ENCODE measurements at regions not wholly inside any gene's neighbourhood (a gene's known extent, or its start where the extent isn't known, plus 50 kb on each side); places are given as distances from the start of the nearest gene placed in this dataset.
A peak's percentile ranks its signal among the peaks of the same experiment; 100 is the strongest.

DNA sequence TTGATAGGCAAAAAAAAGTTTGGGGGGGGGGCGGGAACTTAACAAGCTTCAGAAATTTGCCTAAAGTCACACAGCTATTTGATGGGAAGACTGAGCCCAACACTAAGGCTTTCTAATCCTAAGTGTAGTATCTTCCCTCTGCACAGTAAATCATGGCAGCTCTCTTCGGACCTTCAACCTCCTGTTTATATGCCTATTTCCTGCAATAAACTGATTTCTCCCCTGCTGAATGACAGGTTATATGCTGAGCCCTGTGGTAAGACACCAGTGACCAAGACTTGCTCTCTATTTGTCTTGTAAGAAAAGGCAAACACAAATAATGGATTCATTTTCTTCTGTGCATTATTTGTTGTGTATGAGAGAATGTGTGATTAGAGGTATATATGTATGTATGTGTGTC lies 355.8 kb upstream of the ARRDC4 start:
- ATAC-seq (no peak), DNase-seq (ENCODE audit: low spot score) (no peak)
- Mint-ChIP-seq H3K9me3 (no peaks in the 10 kb centered on the region), H3K4me1 (peaks cover 3% of the 10 kb centered on the region), H3K27me3 (ENCODE audit: low read depth) (no peaks in the 10 kb centered on the region), H3K27ac (no peak overlapping the region), H3K4me3 (no peak overlapping the region), H3K36me3 (no peaks in the 10 kb centered on the region)
- ChIA-PET CTCF (interaction anchor here (1.6 kb wide), 1 partner anchor 294 kb away, joined by 5 read pairs; no protein-coding TSS in a partner anchor), POLR2A (interaction anchor here (0.6 kb wide), 1 partner anchor 201 kb away, joined by 5 read pairs; no protein-coding TSS in a partner anchor)
- TF ChIP-seq, protein P1, sequence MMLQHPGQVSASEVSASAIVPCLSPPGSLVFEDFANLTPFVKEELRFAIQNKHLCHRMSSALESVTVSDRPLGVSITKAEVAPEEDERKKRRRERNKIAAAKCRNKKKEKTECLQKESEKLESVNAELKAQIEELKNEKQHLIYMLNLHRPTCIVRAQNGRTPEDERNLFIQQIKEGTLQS (CRISPR knock-in tag; conservative IDR thresholded peaks at IDR 0.05): no peak
- TF ChIP-seq, protein P2, sequence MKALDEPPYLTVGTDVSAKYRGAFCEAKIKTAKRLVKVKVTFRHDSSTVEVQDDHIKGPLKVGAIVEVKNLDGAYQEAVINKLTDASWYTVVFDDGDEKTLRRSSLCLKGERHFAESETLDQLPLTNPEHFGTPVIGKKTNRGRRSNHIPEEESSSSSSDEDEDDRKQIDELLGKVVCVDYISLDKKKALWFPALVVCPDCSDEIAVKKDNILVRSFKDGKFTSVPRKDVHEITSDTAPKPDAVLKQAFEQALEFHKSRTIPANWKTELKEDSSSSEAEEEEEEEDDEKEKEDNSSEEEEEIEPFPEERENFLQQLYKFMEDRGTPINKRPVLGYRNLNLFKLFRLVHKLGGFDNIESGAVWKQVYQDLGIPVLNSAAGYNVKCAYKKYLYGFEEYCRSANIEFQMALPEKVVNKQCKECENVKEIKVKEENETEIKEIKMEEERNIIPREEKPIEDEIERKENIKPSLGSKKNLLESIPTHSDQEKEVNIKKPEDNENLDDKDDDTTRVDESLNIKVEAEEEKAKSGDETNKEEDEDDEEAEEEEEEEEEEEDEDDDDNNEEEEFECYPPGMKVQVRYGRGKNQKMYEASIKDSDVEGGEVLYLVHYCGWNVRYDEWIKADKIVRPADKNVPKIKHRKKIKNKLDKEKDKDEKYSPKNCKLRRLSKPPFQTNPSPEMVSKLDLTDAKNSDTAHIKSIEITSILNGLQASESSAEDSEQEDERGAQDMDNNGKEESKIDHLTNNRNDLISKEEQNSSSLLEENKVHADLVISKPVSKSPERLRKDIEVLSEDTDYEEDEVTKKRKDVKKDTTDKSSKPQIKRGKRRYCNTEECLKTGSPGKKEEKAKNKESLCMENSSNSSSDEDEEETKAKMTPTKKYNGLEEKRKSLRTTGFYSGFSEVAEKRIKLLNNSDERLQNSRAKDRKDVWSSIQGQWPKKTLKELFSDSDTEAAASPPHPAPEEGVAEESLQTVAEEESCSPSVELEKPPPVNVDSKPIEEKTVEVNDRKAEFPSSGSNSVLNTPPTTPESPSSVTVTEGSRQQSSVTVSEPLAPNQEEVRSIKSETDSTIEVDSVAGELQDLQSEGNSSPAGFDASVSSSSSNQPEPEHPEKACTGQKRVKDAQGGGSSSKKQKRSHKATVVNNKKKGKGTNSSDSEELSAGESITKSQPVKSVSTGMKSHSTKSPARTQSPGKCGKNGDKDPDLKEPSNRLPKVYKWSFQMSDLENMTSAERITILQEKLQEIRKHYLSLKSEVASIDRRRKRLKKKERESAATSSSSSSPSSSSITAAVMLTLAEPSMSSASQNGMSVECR (CRISPR knock-in tag; IDR thresholded peaks at IDR 0.05; ENCODE audit: borderline replicate concordance): no peak
- no peak for TF ChIP-seq GABPB1 (CRISPR knock-in tag; IDR thresholded peaks at IDR 0.05)
- TF ChIP-seq, protein P3, sequence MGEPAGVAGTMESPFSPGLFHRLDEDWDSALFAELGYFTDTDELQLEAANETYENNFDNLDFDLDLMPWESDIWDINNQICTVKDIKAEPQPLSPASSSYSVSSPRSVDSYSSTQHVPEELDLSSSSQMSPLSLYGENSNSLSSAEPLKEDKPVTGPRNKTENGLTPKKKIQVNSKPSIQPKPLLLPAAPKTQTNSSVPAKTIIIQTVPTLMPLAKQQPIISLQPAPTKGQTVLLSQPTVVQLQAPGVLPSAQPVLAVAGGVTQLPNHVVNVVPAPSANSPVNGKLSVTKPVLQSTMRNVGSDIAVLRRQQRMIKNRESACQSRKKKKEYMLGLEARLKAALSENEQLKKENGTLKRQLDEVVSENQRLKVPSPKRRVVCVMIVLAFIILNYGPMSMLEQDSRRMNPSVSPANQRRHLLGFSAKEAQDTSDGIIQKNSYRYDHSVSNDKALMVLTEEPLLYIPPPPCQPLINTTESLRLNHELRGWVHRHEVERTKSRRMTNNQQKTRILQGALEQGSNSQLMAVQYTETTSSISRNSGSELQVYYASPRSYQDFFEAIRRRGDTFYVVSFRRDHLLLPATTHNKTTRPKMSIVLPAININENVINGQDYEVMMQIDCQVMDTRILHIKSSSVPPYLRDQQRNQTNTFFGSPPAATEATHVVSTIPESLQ (CRISPR knock-in tag; IDR thresholded peaks at IDR 0.05): no peak

DNA sequence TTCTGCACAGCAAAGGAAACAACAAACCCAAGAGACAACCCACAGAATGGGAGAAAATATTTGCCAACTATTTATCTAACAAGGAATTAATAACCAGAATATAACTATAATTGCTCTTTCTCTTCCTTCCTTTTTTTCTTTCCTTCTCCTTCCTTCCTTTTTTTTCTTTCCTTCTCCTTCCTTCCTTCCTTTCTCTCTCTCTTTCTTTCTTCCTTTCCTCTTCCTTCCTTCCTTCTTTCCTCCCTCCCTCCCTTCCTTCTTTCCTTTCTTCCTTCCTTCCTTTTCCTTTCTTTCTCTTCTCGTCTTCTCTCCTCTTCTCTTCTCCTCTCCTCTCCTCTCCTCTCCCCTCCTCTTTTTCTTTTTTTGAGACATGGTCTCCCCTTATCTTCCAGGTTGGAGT lies 345.4 kb upstream of the ARRDC4 start:
- no peak overlapping the region for H3K4me3 Mint-ChIP-seq
- CTCF ChIA-PET: no interaction called here

DNA sequence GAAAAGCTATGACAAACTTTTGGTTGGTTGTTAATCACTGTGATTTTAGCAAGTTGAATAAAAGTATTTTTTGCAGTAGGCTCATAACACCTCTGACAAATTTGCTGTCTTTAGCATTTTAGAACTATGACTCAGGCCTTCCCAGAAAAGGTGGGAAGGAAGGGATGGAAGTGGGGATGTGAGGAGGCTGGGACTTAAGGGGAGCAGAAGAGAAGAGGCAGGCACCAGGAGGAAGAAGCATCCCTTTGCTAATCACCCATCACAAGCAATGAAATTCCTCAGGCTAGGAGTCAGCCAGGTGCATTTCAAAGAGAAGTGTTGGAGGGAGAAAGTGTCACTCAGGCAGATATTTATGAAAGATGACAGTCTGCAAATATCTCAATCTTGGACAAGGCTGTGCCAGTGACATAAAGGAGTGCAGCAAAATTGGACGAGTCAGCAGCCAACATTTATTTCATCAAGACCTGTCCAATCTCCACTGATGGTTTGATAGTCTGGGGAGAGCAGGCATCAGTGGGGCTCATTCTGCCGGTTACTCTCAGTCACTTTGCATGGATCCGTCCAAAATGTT lies 337.3 kb upstream of the ARRDC4 start:
- no peak for DNase-seq (ENCODE audit: low spot score)
- Mint-ChIP-seq H3K4me3 (no peak overlapping the region), H3K9me3 (0 out of 2 replicates have a peak, but pooled peaks cover 4% of the 10 kb centered on the region), H3K27ac (peak overlapping the region; percentile 34; the same call in 1 of the 2 replicates), H3K4me1 (peaks cover 8% of the 10 kb centered on the region), H3K27me3 (ENCODE audit: low read depth) (no peaks in the 10 kb centered on the region), H3K36me3 (no peaks in the 10 kb centered on the region)
- peak; percentile 86 for ATAC-seq
- POLR2A ChIA-PET: no interaction called here
- CTCF ChIA-PET: no interaction called here
- TF ChIP-seq, protein P4, sequence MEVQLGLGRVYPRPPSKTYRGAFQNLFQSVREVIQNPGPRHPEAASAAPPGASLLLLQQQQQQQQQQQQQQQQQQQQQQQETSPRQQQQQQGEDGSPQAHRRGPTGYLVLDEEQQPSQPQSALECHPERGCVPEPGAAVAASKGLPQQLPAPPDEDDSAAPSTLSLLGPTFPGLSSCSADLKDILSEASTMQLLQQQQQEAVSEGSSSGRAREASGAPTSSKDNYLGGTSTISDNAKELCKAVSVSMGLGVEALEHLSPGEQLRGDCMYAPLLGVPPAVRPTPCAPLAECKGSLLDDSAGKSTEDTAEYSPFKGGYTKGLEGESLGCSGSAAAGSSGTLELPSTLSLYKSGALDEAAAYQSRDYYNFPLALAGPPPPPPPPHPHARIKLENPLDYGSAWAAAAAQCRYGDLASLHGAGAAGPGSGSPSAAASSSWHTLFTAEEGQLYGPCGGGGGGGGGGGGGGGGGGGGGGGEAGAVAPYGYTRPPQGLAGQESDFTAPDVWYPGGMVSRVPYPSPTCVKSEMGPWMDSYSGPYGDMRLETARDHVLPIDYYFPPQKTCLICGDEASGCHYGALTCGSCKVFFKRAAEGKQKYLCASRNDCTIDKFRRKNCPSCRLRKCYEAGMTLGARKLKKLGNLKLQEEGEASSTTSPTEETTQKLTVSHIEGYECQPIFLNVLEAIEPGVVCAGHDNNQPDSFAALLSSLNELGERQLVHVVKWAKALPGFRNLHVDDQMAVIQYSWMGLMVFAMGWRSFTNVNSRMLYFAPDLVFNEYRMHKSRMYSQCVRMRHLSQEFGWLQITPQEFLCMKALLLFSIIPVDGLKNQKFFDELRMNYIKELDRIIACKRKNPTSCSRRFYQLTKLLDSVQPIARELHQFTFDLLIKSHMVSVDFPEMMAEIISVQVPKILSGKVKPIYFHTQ (CRISPR knock-in tag; IDR thresholded peaks at IDR 0.05): no peak
- no peak for TF ChIP-seq PRRX2 (CRISPR knock-in tag; IDR thresholded peaks at IDR 0.05)
- TF ChIP-seq, protein P1 (CRISPR knock-in tag; conservative IDR thresholded peaks at IDR 0.05): no peak
- TF ChIP-seq ZNF219 (CRISPR knock-in tag; IDR thresholded peaks at IDR 0.05; ENCODE audit: borderline replicate concordance): no peak
- TF ChIP-seq, protein P3 (CRISPR knock-in tag; IDR thresholded peaks at IDR 0.05): no peak
- TF ChIP-seq SP1 (CRISPR knock-in tag; conservative IDR thresholded peaks at IDR 0.05): no peak
- no peak for TF ChIP-seq IRF2 (CRISPR knock-in tag; IDR thresholded peaks at IDR 0.05; ENCODE audit: borderline replicate concordance, low read depth)
- TF ChIP-seq ZNF671 (CRISPR knock-in tag; IDR thresholded peaks at IDR 0.05): no peak
- TF ChIP-seq, protein P5, sequence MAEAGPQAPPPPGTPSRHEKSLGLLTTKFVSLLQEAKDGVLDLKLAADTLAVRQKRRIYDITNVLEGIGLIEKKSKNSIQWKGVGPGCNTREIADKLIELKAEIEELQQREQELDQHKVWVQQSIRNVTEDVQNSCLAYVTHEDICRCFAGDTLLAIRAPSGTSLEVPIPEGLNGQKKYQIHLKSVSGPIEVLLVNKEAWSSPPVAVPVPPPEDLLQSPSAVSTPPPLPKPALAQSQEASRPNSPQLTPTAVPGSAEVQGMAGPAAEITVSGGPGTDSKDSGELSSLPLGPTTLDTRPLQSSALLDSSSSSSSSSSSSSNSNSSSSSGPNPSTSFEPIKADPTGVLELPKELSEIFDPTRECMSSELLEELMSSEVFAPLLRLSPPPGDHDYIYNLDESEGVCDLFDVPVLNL (CRISPR knock-in tag; IDR thresholded peaks at IDR 0.05; ENCODE audit: borderline replicate concordance, low read depth): no peak
- no peak for TF ChIP-seq ETV6 (CRISPR knock-in tag; IDR thresholded peaks at IDR 0.05)

More for the DNA sequence above, 345.4 kb upstream of the ARRDC4 start:
- no peaks in the 10 kb centered on the region for H3K4me1 Mint-ChIP-seq
- ATAC-seq (no peak), DNase-seq (ENCODE audit: low spot score) (no peak)
- no peaks in the 10 kb centered on the region for H3K36me3 Mint-ChIP-seq
- H3K27me3 Mint-ChIP-seq (ENCODE audit: low read depth): no peaks in the 10 kb centered on the region; the same call in 1 of the 2 replicates
- peaks cover 20% of the 10 kb centered on the region for H3K9me3 Mint-ChIP-seq
- TF ChIP-seq, protein P6, sequence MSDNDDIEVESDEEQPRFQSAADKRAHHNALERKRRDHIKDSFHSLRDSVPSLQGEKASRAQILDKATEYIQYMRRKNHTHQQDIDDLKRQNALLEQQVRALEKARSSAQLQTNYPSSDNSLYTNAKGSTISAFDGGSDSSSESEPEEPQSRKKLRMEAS (CRISPR knock-in tag; IDR thresholded peaks at IDR 0.05): no peak
- no peak for TF ChIP-seq CBFB (CRISPR knock-in tag; IDR thresholded peaks at IDR 0.05; ENCODE audit: low read depth)
- TF ChIP-seq ZNF219 (CRISPR knock-in tag; IDR thresholded peaks at IDR 0.05; ENCODE audit: borderline replicate concordance): no peak
- TF ChIP-seq NFE2L1 (CRISPR knock-in tag; IDR thresholded peaks at IDR 0.05): no peak
- no peak for TF ChIP-seq JUN (CRISPR knock-in tag; IDR thresholded peaks at IDR 0.05)
- TF ChIP-seq ZNF138 (CRISPR knock-in tag; conservative IDR thresholded peaks at IDR 0.05): no peak
- no peak for TF ChIP-seq SOX15 (CRISPR knock-in tag; IDR thresholded peaks at IDR 0.05)
- H3K27ac Mint-ChIP-seq: no peak overlapping the region
- POLR2A ChIA-PET: no interaction called here

Measured in WTC11 (cell line).